GM12874 (cell line): ENCODE measurements at regions not wholly inside any gene's neighbourhood (a gene's known extent, or its start where the extent isn't known, plus 50 kb on each side); places are given as distances from the start of the nearest gene placed in this dataset.
"Not testable (repeated sequence)": the region's sequence is repeated elsewhere in the genome, so short reads cannot be mapped to it uniquely, and the experiment has no call there.

ENCODE experiments used
- TF ChIP-seq, protein P1 (sequence below): IDR thresholded peaks from 2 replicates; pipeline ENCODE4 v1.5.1; 2011; ENCODE audit warnings: low read depth, mild to moderate bottlenecking, control low read depth, low read length, moderate library complexity; ENCODE audit not compliant: insufficient read depth

GRCh38 chr17:445839-446238 lies 93.2 kb upstream of the RPH3AL start, which contains the start of gene RFLNB:
Gene RFLNB (minus strand): TSS chr17:445939.
- TF ChIP-seq, protein P1, sequence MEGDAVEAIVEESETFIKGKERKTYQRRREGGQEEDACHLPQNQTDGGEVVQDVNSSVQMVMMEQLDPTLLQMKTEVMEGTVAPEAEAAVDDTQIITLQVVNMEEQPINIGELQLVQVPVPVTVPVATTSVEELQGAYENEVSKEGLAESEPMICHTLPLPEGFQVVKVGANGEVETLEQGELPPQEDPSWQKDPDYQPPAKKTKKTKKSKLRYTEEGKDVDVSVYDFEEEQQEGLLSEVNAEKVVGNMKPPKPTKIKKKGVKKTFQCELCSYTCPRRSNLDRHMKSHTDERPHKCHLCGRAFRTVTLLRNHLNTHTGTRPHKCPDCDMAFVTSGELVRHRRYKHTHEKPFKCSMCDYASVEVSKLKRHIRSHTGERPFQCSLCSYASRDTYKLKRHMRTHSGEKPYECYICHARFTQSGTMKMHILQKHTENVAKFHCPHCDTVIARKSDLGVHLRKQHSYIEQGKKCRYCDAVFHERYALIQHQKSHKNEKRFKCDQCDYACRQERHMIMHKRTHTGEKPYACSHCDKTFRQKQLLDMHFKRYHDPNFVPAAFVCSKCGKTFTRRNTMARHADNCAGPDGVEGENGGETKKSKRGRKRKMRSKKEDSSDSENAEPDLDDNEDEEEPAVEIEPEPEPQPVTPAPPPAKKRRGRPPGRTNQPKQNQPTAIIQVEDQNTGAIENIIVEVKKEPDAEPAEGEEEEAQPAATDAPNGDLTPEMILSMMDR = not testable (repeated sequence)

GRCh38 chr17:444879-445454 lies 92.4 kb upstream of the RPH3AL start:
- TF ChIP-seq, protein P1 = no peak

GRCh38 chr17:443109-443508 lies 90.5 kb upstream of the RPH3AL start:
- TF ChIP-seq, protein P1 = no peak

GRCh38 chr17:441155-441950 lies 88.7 kb upstream of the RPH3AL start:
- TF ChIP-seq, protein P1 = no peak

- TF ChIP-seq, protein P1 = no peak
Observed at GRCh38 chr17:438191-438590, 85.6 kb upstream of the RPH3AL start.

DNA sequence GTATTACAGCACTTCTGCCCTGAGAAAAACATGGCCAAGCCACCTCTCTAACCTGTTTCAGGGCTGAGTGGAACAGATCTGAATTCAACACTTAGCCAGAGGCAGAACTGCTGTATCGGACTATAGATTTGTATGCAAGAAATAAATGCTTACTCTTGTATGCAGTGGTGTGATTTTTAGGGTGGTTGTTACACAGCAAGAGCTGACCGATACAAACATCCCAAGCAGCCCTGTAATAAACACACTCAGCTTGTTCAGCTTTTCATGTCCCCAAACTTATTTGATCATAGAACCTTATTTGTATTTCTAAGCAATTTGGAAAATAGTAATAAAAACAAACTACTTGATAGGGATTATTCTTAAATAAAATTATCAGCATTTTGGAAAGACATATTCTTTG lies 84.9 kb upstream of the RPH3AL start:
- TF ChIP-seq, protein P1 = no peak

GRCh38 chr17:436571-436970 lies 84.0 kb upstream of the RPH3AL start:
- TF ChIP-seq, protein P1 = no peak
